Smooth muscle cell (in vitro differentiated cells): ENCODE measurements at regions not wholly inside any gene's neighbourhood (a gene's known extent, or its start where the extent isn't known, plus 50 kb on each side); places are given as distances from the start of the nearest gene placed in this dataset.
A peak's percentile ranks its signal among the peaks of the same experiment; 100 is the strongest.

Source experiments
- DNase-seq: peaks from one replicate; lab custom pipeline; 2025; ENCODE audit not compliant: unreplicated experiment; lab: John Stamatoyannopoulos, UW
- H2AFZ ChIP-seq: fragments of 200-600 bp; sonication (generic); 2 replicates; pipeline ENCODE4 v1.6.0; 2016; ENCODE audit warnings: antibody characterized with exemption, low read depth, mild to moderate bottlenecking
- H3F3A ChIP-seq: fragments of 200-600 bp; sonication (generic); 2 replicates; pipeline ENCODE4 v1.6.0; 2017; ENCODE audit warnings: antibody characterized with exemption, low read depth
- H3K27ac ChIP-seq: fragments of 200-600 bp; sonication (generic); 2 replicates; pipeline ENCODE4 v1.5.1; 2016; ENCODE audit warnings: low read depth, mild to moderate bottlenecking
- H3K27me3 ChIP-seq: fragments of 200-600 bp; sonication (generic); 2 replicates; pipeline ENCODE4 v1.6.1; 2016; ENCODE audit warnings: low read depth, mild to moderate bottlenecking
- H3K36me3 ChIP-seq: fragments of 200-600 bp; sonication (generic); 2 replicates; pipeline ENCODE4 v1.5.1; 2016; ENCODE audit warnings: low read depth
- H3K4me1 ChIP-seq: fragments of 200-600 bp; sonication (generic); 2 replicates; pipeline ENCODE4 v1.5.1; 2016; ENCODE audit warnings: low read depth
- H3K4me2 ChIP-seq: fragments of 200-600 bp; sonication (generic); 2 replicates; pipeline ENCODE4 v1.6.0; 2016; ENCODE audit warnings: mild to moderate bottlenecking
- H3K4me3 ChIP-seq: fragments of 200-600 bp; sonication (generic); 2 replicates; pipeline ENCODE4 v1.5.1; 2016; ENCODE audit warnings: mild to moderate bottlenecking
- H3K79me2 ChIP-seq: fragments of 200-600 bp; sonication (generic); 2 replicates; pipeline ENCODE4 v1.6.0; 2016; ENCODE audit warnings: low read depth, mild to moderate bottlenecking
- H3K9ac ChIP-seq: fragments of 200-600 bp; sonication (generic); 2 replicates; pipeline ENCODE4 v1.6.0; 2016; ENCODE audit warnings: low read depth
- H3K9me3 ChIP-seq: fragments of 200-600 bp; sonication (generic); replicated peaks from 2 replicates; pipeline ENCODE4 v1.5.1; 2016; ENCODE audit warnings: low read depth
- H4K20me1 ChIP-seq: fragments of 200-600 bp; sonication (generic); 2 replicates; pipeline ENCODE4 v1.6.0; 2016; ENCODE audit warnings: low read depth
- CTCF ChIP-seq: fragments of 200-600 bp; sonication (generic); IDR thresholded peaks from 2 replicates; pipeline ENCODE4 v1.5.1; 2017; ENCODE audit warnings: borderline replicate concordance, mild to moderate bottlenecking, antibody characterized with exemption; ENCODE audit not compliant: insufficient read depth, poor library complexity, severe bottlenecking
- WGBS: methylation state at CpG from one replicate; pipeline ENCODE4 v1.1.7; 2016; ENCODE audit warnings: low lambda C conversion rate; 5-methylcytosine and 5-hydroxymethylcytosine counted together

DNA sequence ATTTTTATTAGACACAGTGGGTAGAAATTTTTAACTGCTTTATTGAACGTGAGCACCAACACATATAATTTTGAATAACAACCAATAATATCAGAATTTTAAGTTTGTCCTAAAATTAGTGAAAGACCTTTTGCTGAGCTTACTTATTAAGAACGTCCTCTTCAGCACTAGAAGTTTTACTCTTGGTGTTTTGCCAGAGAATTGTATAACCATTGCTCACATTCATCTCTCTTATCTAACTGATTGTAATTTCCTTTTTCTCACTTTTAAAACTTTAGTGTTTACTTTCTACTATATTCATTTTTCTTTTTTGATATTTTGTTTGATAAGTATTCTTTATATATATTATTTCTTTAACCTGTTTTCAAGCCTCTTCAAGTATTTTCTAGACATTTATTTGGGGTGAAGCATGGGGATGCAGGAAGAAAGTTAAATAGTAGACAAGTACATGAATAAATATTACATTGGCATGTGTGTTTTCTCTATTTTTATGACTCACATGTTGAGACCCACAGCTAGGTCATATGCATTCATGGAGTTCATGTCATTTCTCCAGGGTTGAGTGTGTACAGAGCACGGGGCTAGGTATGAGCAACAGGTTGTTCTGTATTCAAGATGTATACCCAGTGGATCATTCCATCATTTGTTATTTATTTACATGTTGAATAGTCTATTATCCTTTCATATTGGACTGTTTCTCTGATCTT lies 90.6 kb downstream of the ATP6V1G3 start:
- H3K4me1 ChIP-seq: no peaks in the 10 kb centered on the region
- no peaks in the 10 kb centered on the region for H3K79me2 ChIP-seq
- no peaks in the 10 kb centered on the region for H3F3A ChIP-seq
- no peak overlapping the region for H3K9ac ChIP-seq
- no peaks in the 10 kb centered on the region for H3K27me3 ChIP-seq
- no peak overlapping the region for H3K4me2 ChIP-seq
- no peak overlapping the region for H3K4me3 ChIP-seq
- peak overlapping the region; percentile 6 for H3K27ac ChIP-seq
- no peaks in the 10 kb centered on the region for H4K20me1 ChIP-seq
- TF ChIP-seq CTCF: no peak
- H3K36me3 ChIP-seq: no peaks in the 10 kb centered on the region
- no peak overlapping the region for H2AFZ ChIP-seq
- no peaks in the 10 kb centered on the region for H3K9me3 ChIP-seq
- DNase-seq: no peak
- WGBS: 82% methylated on average over 3 of the region's 3 CpGs

- DNase-seq: no peak
- H3K27ac ChIP-seq: peak overlapping the region; percentile 6
- H3K9ac ChIP-seq: no peak overlapping the region
- H3K27me3 ChIP-seq: no peaks in the 10 kb centered on the region
- no peak overlapping the region for H2AFZ ChIP-seq
- no peak overlapping the region for H3K4me3 ChIP-seq
- no peak for TF ChIP-seq CTCF
- no peaks in the 10 kb centered on the region for H3K4me1 ChIP-seq
- no peaks in the 10 kb centered on the region for H3K9me3 ChIP-seq
- H3K79me2 ChIP-seq: no peaks in the 10 kb centered on the region
- no peaks in the 10 kb centered on the region for H3F3A ChIP-seq
- no peak overlapping the region for H3K4me2 ChIP-seq
- no peaks in the 10 kb centered on the region for H3K36me3 ChIP-seq
- no peaks in the 10 kb centered on the region for H4K20me1 ChIP-seq
These were observed 91.2 kb downstream of the ATP6V1G3 start for GRCh38 chr1:198449261-198449660.

DNA sequence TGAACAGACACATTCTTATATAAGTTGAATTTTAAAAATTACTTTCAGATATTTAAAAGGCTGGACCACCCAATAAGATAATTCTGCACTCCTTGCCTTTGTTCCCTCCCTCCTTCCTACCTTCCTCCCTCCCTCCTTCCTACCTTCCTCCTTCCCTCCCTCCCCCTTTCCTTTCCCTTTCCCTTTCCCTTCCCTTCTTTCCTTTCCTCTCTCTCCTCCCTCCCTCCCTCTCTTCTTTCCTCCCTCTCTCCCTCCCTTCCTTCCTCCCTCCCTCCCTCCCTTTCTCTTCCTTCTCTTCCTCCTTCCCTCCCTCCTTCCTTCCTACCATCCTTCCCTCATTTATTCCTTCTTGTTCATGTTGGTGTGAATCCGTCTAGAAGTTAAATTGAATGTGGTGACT lies 93.0 kb downstream of the ATP6V1G3 start:
- H3K79me2 ChIP-seq: no peaks in the 10 kb centered on the region
- H3K4me2 ChIP-seq: no peak overlapping the region
- no peak for TF ChIP-seq CTCF
- no peak overlapping the region for H3K27ac ChIP-seq
- H3K4me1 ChIP-seq: no peaks in the 10 kb centered on the region
- H3K9me3 ChIP-seq: no peaks in the 10 kb centered on the region
- no peak overlapping the region for H3K9ac ChIP-seq
- no peak overlapping the region for H3K4me3 ChIP-seq
- WGBS: 78% methylated on average over 1 of the region's 1 CpG
- no peaks in the 10 kb centered on the region for H3F3A ChIP-seq
- no peaks in the 10 kb centered on the region for H3K36me3 ChIP-seq
- H3K27me3 ChIP-seq: no peaks in the 10 kb centered on the region
- no peaks in the 10 kb centered on the region for H4K20me1 ChIP-seq
- no peak for DNase-seq
- H2AFZ ChIP-seq: no peak overlapping the region

- H3K4me3 ChIP-seq: no peak overlapping the region
- H3K27me3 ChIP-seq: no peaks in the 10 kb centered on the region
- H3K4me2 ChIP-seq: no peak overlapping the region
- H4K20me1 ChIP-seq: no peaks in the 10 kb centered on the region
- no peaks in the 10 kb centered on the region for H3K36me3 ChIP-seq
- H2AFZ ChIP-seq: no peak overlapping the region
- TF ChIP-seq CTCF: no peak
- H3K79me2 ChIP-seq: no peaks in the 10 kb centered on the region
- DNase-seq: no peak
- no peaks in the 10 kb centered on the region for H3K4me1 ChIP-seq
- H3K27ac ChIP-seq: no peak overlapping the region
- no peak overlapping the region for H3K9ac ChIP-seq
- H3K9me3 ChIP-seq: no peaks in the 10 kb centered on the region
- H3F3A ChIP-seq: no peaks in the 10 kb centered on the region
- 72% methylated on average over 3 of the region's 3 CpGs for WGBS
These were observed 94.6 kb downstream of the ATP6V1G3 start for GRCh38 chr1:198445872-198446271.
